ENCODE measurements at regions not wholly inside any gene's neighbourhood (a gene's known extent, or its start where the extent isn't known, plus 50 kb on each side); places are given as distances from the start of the nearest gene placed in this dataset.

- TF ChIP-seq CTCF (IDR thresholded peaks at IDR 0.05) (no peak), POLR2A (IDR thresholded peaks at IDR 0.05) (no peak)
Measured at GRCh38 chr3:94513600-94513999, 450.7 kb downstream of the NSUN3 start.
